Right atrium auricular region (tissue), 2 donors: ENCODE measurements at regions not wholly inside any gene's neighbourhood (a gene's known extent, or its start where the extent isn't known, plus 50 kb on each side); places are given as distances from the start of the nearest gene placed in this dataset.

Experiments
- DNase-seq: peaks from one replicate; pipeline ENCODE4 v3.0.0-alpha.2; 2019; ENCODE audit warnings: low spot score
- H3K27ac ChIP-seq, 2 donors: fragments of 200-600 bp; sonication (generic); 1 replicate in 1 of 2; 2 replicates in 1 of 2; pipeline ENCODE4 v1.5.1; 2016 to 2019
- H3K27me3 ChIP-seq, 2 donors: fragments of 200-600 bp; sonication (generic); one replicate each; pipeline versions ENCODE4 v1.5.1 to v1.6.0; 2017 to 2019
- H3K36me3 ChIP-seq: fragments of 200-600 bp; sonication (generic); one replicate; pipeline ENCODE4 v1.5.1; 2016
- H3K4me1 ChIP-seq, 2 donors: fragments of 200-600 bp; sonication (generic); one replicate each; pipeline versions ENCODE4 v1.5.1 to v1.6.0; 2017 to 2019
- H3K4me3 ChIP-seq, 2 donors: fragments of 200-600 bp; sonication (generic); 1 replicate in 1 of 2; 2 replicates in 1 of 2; pipeline ENCODE4 v1.5.1; 2017 to 2019; ENCODE audit warnings: mild to moderate bottlenecking in 1 of 2, moderate library complexity in 1 of 2
- H3K9me3 ChIP-seq, 2 donors: fragments of 200-600 bp; sonication (generic); one replicate each; pipeline ENCODE4 v1.5.1; 2019
- CTCF ChIP-seq, 2 donors: fragments of 200-600 bp; sonication (generic); IDR thresholded peaks; one replicate each; pipeline ENCODE4 v1.5.1; 2019; ENCODE audit warnings: antibody characterized with exemption in 2 of 2

- no peak overlapping the region for H3K27ac ChIP-seq
- peak; percentile 25 to 58 for TF ChIP-seq CTCF (IDR thresholded peaks at IDR 0.05)
- H3K4me3 ChIP-seq: no peak overlapping the region
- no peak for DNase-seq
- no peaks in the 10 kb centered on the region for H3K4me1 ChIP-seq
- no peaks in the 10 kb centered on the region for H3K27me3 ChIP-seq
- no peaks in the 10 kb centered on the region for H3K36me3 ChIP-seq
- no peaks in the 10 kb centered on the region for H3K9me3 ChIP-seq
Measured at GRCh38 chr1:30106125-30106524, 617.3 kb downstream of the MATN1 start.

GRCh38 chr1:30104551-30104950, 618.8 kb downstream of the MATN1 start:
- no peak for DNase-seq
- Histone ChIP-seq H3K4me1 (no peaks in the 10 kb centered on the region), H3K27ac (no peak overlapping the region), H3K4me3 (no peak overlapping the region), H3K27me3 (no peaks in the 10 kb centered on the region), H3K36me3 (no peaks in the 10 kb centered on the region), H3K9me3 (no peaks in the 10 kb centered on the region)
- no peak for TF ChIP-seq CTCF (IDR thresholded peaks at IDR 0.05)

GRCh38 chr1:30103708-30104411, 619.5 kb downstream of the MATN1 start:
- Histone ChIP-seq H3K36me3 (no peaks in the 10 kb centered on the region), H3K27ac (no peak overlapping the region), H3K4me1 (no peaks in the 10 kb centered on the region), H3K9me3 (no peaks in the 10 kb centered on the region), H3K4me3 (no peak overlapping the region), H3K27me3 (no peaks in the 10 kb centered on the region)
- DNase-seq: no peak
- no peak for TF ChIP-seq CTCF (IDR thresholded peaks at IDR 0.05)

GRCh38 chr1:30102605-30103004, 620.8 kb downstream of the MATN1 start:
- Histone ChIP-seq H3K9me3 (no peaks in the 10 kb centered on the region), H3K27ac (no peak overlapping the region), H3K4me3 (no peak overlapping the region), H3K36me3 (no peaks in the 10 kb centered on the region), H3K4me1 (no peaks in the 10 kb centered on the region), H3K27me3 (no peaks in the 10 kb centered on the region)
- TF ChIP-seq CTCF (IDR thresholded peaks at IDR 0.05): no peak
- no peak for DNase-seq

GRCh38 chr1:30101487-30102227, 621.7 kb downstream of the MATN1 start:
- Histone ChIP-seq H3K27me3 (no peaks in the 10 kb centered on the region), H3K9me3 (no peaks in the 10 kb centered on the region), H3K4me3 (no peak overlapping the region), H3K36me3 (no peaks in the 10 kb centered on the region), H3K27ac (no peak overlapping the region), H3K4me1 (no peaks in the 10 kb centered on the region)
- no peak for TF ChIP-seq CTCF (IDR thresholded peaks at IDR 0.05)
- DNase-seq: no peak
